ENCODE measurements at regions not wholly inside any gene's neighbourhood (a gene's known extent, or its start where the extent isn't known, plus 50 kb on each side); places are given as distances from the start of the nearest gene placed in this dataset.

- H3K9me3 ChIP-seq (ENCODE audit: insufficient read depth, low read length) = no peaks in the 10 kb centered on the region
- no peak overlapping the region for H3K27ac ChIP-seq (ENCODE audit: low read depth, low read length)
- no peaks in the 10 kb centered on the region for H3K9me2 ChIP-seq (replicated peaks; ENCODE audit: insufficient read depth, low read length)
- H3K27me3 ChIP-seq (ENCODE audit: low read length) = no peaks in the 10 kb centered on the region
- no peak overlapping the region for H3K9ac ChIP-seq (ENCODE audit: low read length)
- no peak overlapping the region for H3K4me3 ChIP-seq (ENCODE audit: insufficient read depth, low read length, poor library complexity, severe bottlenecking)
- TF ChIP-seq CTCF (IDR thresholded peaks at IDR 0.05; ENCODE audit: insufficient read depth, low read length, poor library complexity, severe bottlenecking) = no peak
- H3K79me2 ChIP-seq (ENCODE audit: insufficient read depth, low read length) = no peaks in the 10 kb centered on the region
- no peaks in the 10 kb centered on the region for H3K36me3 ChIP-seq (ENCODE audit: low read length)
- no peak overlapping the region for H3K4me2 ChIP-seq (ENCODE audit: low read depth, low read length, poor library complexity, severe bottlenecking)
- no peak overlapping the region for H2AFZ ChIP-seq (ENCODE audit: low read depth, low read length, severe bottlenecking)
- no peaks in the 10 kb centered on the region; the same call in 1 of the 2 replicates for H4K20me1 ChIP-seq (ENCODE audit: low read depth, low read length)
- H3F3A ChIP-seq (ENCODE audit: insufficient read depth) = no peaks in the 10 kb centered on the region
These were observed 267.4 kb downstream of the CENPW start for GRCh38 chr6:126607289-126607688.

- H4K20me1 ChIP-seq (ENCODE audit: low read depth, low read length) = no peaks in the 10 kb centered on the region; the same call in 1 of the 2 replicates
- H3K9me3 ChIP-seq (ENCODE audit: insufficient read depth, low read length) = no peaks in the 10 kb centered on the region
- no peaks in the 10 kb centered on the region for H3K79me2 ChIP-seq (ENCODE audit: insufficient read depth, low read length)
- H2AFZ ChIP-seq (ENCODE audit: low read depth, low read length, severe bottlenecking) = no peak overlapping the region
- H3K36me3 ChIP-seq (ENCODE audit: low read length) = no peaks in the 10 kb centered on the region
- no peaks in the 10 kb centered on the region for H3K27me3 ChIP-seq (ENCODE audit: low read length)
- H3K4me3 ChIP-seq (ENCODE audit: insufficient read depth, low read length, poor library complexity, severe bottlenecking) = no peak overlapping the region
- H3K9ac ChIP-seq (ENCODE audit: low read length) = no peak overlapping the region
- no peak overlapping the region for H3K4me2 ChIP-seq (ENCODE audit: low read depth, low read length, poor library complexity, severe bottlenecking)
- H3K27ac ChIP-seq (ENCODE audit: low read depth, low read length) = no peak overlapping the region
- no peaks in the 10 kb centered on the region for H3F3A ChIP-seq (ENCODE audit: insufficient read depth)
- TF ChIP-seq CTCF (IDR thresholded peaks at IDR 0.05; ENCODE audit: insufficient read depth, low read length, poor library complexity, severe bottlenecking) = no peak
- no peak for TF ChIP-seq EZH2phosphoT487 (conservative IDR thresholded peaks at IDR 0.05; ENCODE audit: low read length)
- no peaks in the 10 kb centered on the region for H3K9me2 ChIP-seq (replicated peaks; ENCODE audit: insufficient read depth, low read length)
These were observed 268.8 kb downstream of the CENPW start for GRCh38 chr6:126608681-126609080.

GRCh38 chr6:126614642-126615504 lies 275.0 kb downstream of the CENPW start:
- Histone ChIP-seq H3K9me3 (ENCODE audit: insufficient read depth, low read length) (no peaks in the 10 kb centered on the region), H3K79me2 (ENCODE audit: insufficient read depth, low read length) (no peaks in the 10 kb centered on the region), H3F3A (ENCODE audit: insufficient read depth) (no peaks in the 10 kb centered on the region), H3K27me3 (ENCODE audit: low read length) (no peaks in the 10 kb centered on the region), H3K9me2 (replicated peaks; ENCODE audit: insufficient read depth, low read length) (no peaks in the 10 kb centered on the region), H4K20me1 (ENCODE audit: low read depth, low read length) (no peaks in the 10 kb centered on the region), H3K36me3 (ENCODE audit: low read length) (no peaks in the 10 kb centered on the region), H3K4me3 (ENCODE audit: insufficient read depth, low read length, poor library complexity, severe bottlenecking) (no peak overlapping the region), H3K9ac (ENCODE audit: low read length) (no peak overlapping the region), H3K4me2 (ENCODE audit: low read depth, low read length, poor library complexity, severe bottlenecking) (no peak overlapping the region), H3K27ac (ENCODE audit: low read depth, low read length) (no peak overlapping the region), H2AFZ (ENCODE audit: low read depth, low read length, severe bottlenecking) (no peak overlapping the region)
- no peak for TF ChIP-seq EZH2phosphoT487 (conservative IDR thresholded peaks at IDR 0.05; ENCODE audit: low read length)
- no peak for TF ChIP-seq CTCF (IDR thresholded peaks at IDR 0.05; ENCODE audit: insufficient read depth, low read length, poor library complexity, severe bottlenecking)
